H1 (cell line): ENCODE measurements at regions not wholly inside any gene's neighbourhood (a gene's known extent, or its start where the extent isn't known, plus 50 kb on each side); places are given as distances from the start of the nearest gene placed in this dataset.

ENCODE experiments used
- CTCF ChIA-PET: fragments of 300-600 bp; sonication (Branson Sonifier 250); formaldehyde crosslinking; loops from one replicate; lab custom pipeline; 2021; ENCODE audit not compliant: partially characterized antibody; lab: Charles Lee
- POLR2A ChIA-PET: fragments of 300-600 bp; sonication (Branson Sonifier 250); formaldehyde crosslinking; loops from one replicate; lab custom pipeline; 2021; ENCODE audit warnings: inconsistent platforms; ENCODE audit not compliant: partially characterized antibody; lab: Charles Lee
- DNase-seq, 2 experiments: peaks; one replicate each; pipeline versions ENCODE4 v3.0.0 to v3.0.0-alpha.2; 2010 to 2022; ENCODE audit warnings: low spot score in 2 of 2, low read depth in 1 of 2, mixed read lengths in 1 of 2
- FAIRE-seq: peaks from 2 replicates; lab custom pipeline; 2011; peaks lifted over from hg19 to GRCh38; lab: Jason Lieb, UNC
- H2AFZ ChIP-seq: 2 replicates; pipeline ENCODE4 v1.8.1; 2012; ENCODE audit warnings: low read length, inconsistent platforms
- H2AK5ac ChIP-seq: 2 replicates; pipeline ENCODE4 v1.6.1; 2013; ENCODE audit warnings: low read depth, low read length
- H2BK120ac ChIP-seq: replicated peaks from 2 replicates; pipeline ENCODE3; 2013; ENCODE audit warnings: low read depth, low read length, inconsistent platforms
- H2BK12ac ChIP-seq: 2 replicates; pipeline ENCODE4 v1.6.1; 2013; ENCODE audit warnings: low read depth, low read length
- H2BK15ac ChIP-seq: 2 replicates; pipeline ENCODE4 v1.6.1; 2013; ENCODE audit warnings: low read length
- H2BK20ac ChIP-seq: 2 replicates; pipeline ENCODE4 v1.6.1; 2013; ENCODE audit warnings: low read length
- H2BK5ac ChIP-seq: 2 replicates; pipeline ENCODE4 v1.6.1; 2013; ENCODE audit warnings: low read depth, low read length
- H3K14ac ChIP-seq: 2 replicates; pipeline ENCODE4 v1.6.1; 2013; ENCODE audit warnings: inconsistent platforms; ENCODE audit not compliant: insufficient read length
- H3K18ac ChIP-seq: 2 replicates; pipeline ENCODE4 v1.6.1; 2013; ENCODE audit warnings: low read length; ENCODE audit errors: extremely low read depth
- H3K23ac ChIP-seq: 2 replicates; pipeline ENCODE4 v1.6.1; 2013; ENCODE audit warnings: inconsistent platforms; ENCODE audit not compliant: insufficient read length
- H3K23me2 ChIP-seq: 2 replicates; pipeline ENCODE4 v1.6.1; 2013; ENCODE audit warnings: low read depth, low read length
- H3K27ac ChIP-seq: 2 replicates; pipeline ENCODE4 v1.6.1; 2011; ENCODE audit warnings: low read depth, low read length, inconsistent platforms
- H3K27me3 ChIP-seq, 4 experiments: replicated peaks in 1 of 4; 1 replicate in 1 of 4; 2 replicates in 3 of 4; pipeline versions ENCODE4 v1.6.1 to v1.8.1; 2011 to 2013; ENCODE audit warnings: low read length in 3 of 4, mild to moderate bottlenecking in 3 of 4, inconsistent platforms in 2 of 4, mixed read lengths in 2 of 4, moderate library complexity in 1 of 4; ENCODE audit not compliant: control insufficient read depth in 3 of 4, insufficient read depth in 3 of 4; ENCODE audit errors: extremely low read depth in 1 of 4
- H3K36me3 ChIP-seq, 4 experiments: 2 replicates each; pipeline versions ENCODE4 v1.6.1 to v1.8.1; 2011 to 2013; ENCODE audit warnings: mild to moderate bottlenecking in 4 of 4, low read length in 3 of 4, moderate library complexity in 2 of 4, control low read depth in 1 of 4, inconsistent platforms in 1 of 4; ENCODE audit not compliant: insufficient read depth in 4 of 4, control insufficient read depth in 2 of 4
- H3K4ac ChIP-seq: replicated peaks from 2 replicates; pipeline ENCODE3; 2013; ENCODE audit warnings: low read length, low read depth, mixed read lengths, inconsistent platforms; ENCODE audit not compliant: insufficient read length
- H3K4me1 ChIP-seq, 4 experiments: replicated peaks in 1 of 4; 1 replicate in 1 of 4; 2 replicates in 3 of 4; pipeline versions ENCODE4 v1.6.1 to v1.8.1; 2011 to 2013; ENCODE audit warnings: low read length in 3 of 4, inconsistent platforms in 2 of 4, mixed read lengths in 1 of 4; ENCODE audit not compliant: insufficient read depth in 4 of 4, control insufficient read depth in 3 of 4
- H3K4me2 ChIP-seq, 2 experiments: 2 replicates each; pipeline versions ENCODE4 v1.6.1 to v1.8.1; 2011 to 2013; ENCODE audit warnings: low read depth in 2 of 2, low read length in 2 of 2, control low read depth in 1 of 2, inconsistent platforms in 1 of 2, mild to moderate bottlenecking in 1 of 2; ENCODE audit not compliant: insufficient read depth in 1 of 2
- H3K4me3 ChIP-seq, 4 experiments: fragments of 200-600, 300-600 bp in 1 of 4; sonication (generic), shearing (Covaris generic), sonication (Bioruptor Twin) in 1 of 4; 2 replicates each; pipeline versions ENCODE4 v1.5.1 to v1.8.1; 2011 to 2016; ENCODE audit warnings: low read length in 4 of 4, low read depth in 3 of 4, control low read depth in 2 of 4, inconsistent platforms in 2 of 4, mild to moderate bottlenecking in 2 of 4, mixed read lengths in 1 of 4, moderate library complexity in 1 of 4; ENCODE audit not compliant: insufficient read depth in 2 of 4; ENCODE audit errors: extremely low read depth in 1 of 4
- H3K56ac ChIP-seq: replicated peaks from 2 replicates; pipeline ENCODE3; 2013; ENCODE audit warnings: low read depth, mild to moderate bottlenecking, mixed read lengths, low read length, inconsistent platforms; ENCODE audit not compliant: insufficient read length
- H3K79me1 ChIP-seq: 2 replicates; pipeline ENCODE4 v1.6.1; 2013; ENCODE audit warnings: low read depth, low read length, control low read depth
- H3K79me2 ChIP-seq, 2 experiments: 2 replicates each; pipeline versions ENCODE4 v1.6.1 to v1.8.1; 2012 to 2013; ENCODE audit warnings: low read length in 2 of 2, mild to moderate bottlenecking in 2 of 2, inconsistent platforms in 1 of 2; ENCODE audit not compliant: insufficient read depth in 2 of 2, control insufficient read depth in 1 of 2
- H3K9ac ChIP-seq, 4 experiments: replicated peaks in 1 of 4; 1 replicate in 1 of 4; 2 replicates in 3 of 4; pipeline versions ENCODE4 v1.6.1 to v1.8.1; 2011 to 2013; ENCODE audit warnings: low read depth in 3 of 4, low read length in 3 of 4, control low read depth in 2 of 4, mild to moderate bottlenecking in 2 of 4, moderate library complexity in 2 of 4, inconsistent platforms in 1 of 4; ENCODE audit errors: extremely low read depth in 1 of 4
- H3K9me3 ChIP-seq, 2 experiments: 2 replicates each; pipeline versions ENCODE4 v1.6.1 to v1.8.1; 2012 to 2013; ENCODE audit warnings: mild to moderate bottlenecking in 2 of 2, moderate library complexity in 2 of 2, control low read depth in 1 of 2, inconsistent platforms in 1 of 2, low read depth in 1 of 2, low read length in 1 of 2, mixed read lengths in 1 of 2; ENCODE audit not compliant: insufficient read depth in 2 of 2
- H4K20me1 ChIP-seq, 2 experiments: replicated peaks in 1 of 2; 2 replicates each; pipeline versions ENCODE3 to v1.8.1; 2011 to 2013; ENCODE audit warnings: inconsistent platforms in 2 of 2, low read length in 2 of 2, mild to moderate bottlenecking in 1 of 2; ENCODE audit not compliant: insufficient read depth in 2 of 2, control insufficient read depth in 1 of 2
- H4K5ac ChIP-seq: 2 replicates; pipeline ENCODE4 v1.6.1; 2013; ENCODE audit warnings: low read length, low read depth, mixed read lengths, inconsistent platforms; ENCODE audit not compliant: insufficient read length
- H4K8ac ChIP-seq: 2 replicates; pipeline ENCODE4 v1.8.0; 2013; ENCODE audit warnings: mild to moderate bottlenecking, moderate library complexity, low read length, inconsistent platforms; ENCODE audit not compliant: insufficient read depth; ENCODE audit errors: extremely low read depth
- H4K91ac ChIP-seq: replicated peaks from 2 replicates; pipeline ENCODE3; 2013; ENCODE audit warnings: low read length, mixed read lengths, inconsistent platforms; ENCODE audit not compliant: insufficient read length
- ASH2L ChIP-seq: fragments of 200-600, 300-600 bp; sonication (generic); IDR thresholded peaks from one replicate; pipeline ENCODE4 v1.7.1; 2017; ENCODE audit warnings: low read length
- BRCA1 ChIP-seq: IDR thresholded peaks from 2 replicates; pipeline ENCODE4 v1.6.1; 2012; ENCODE audit warnings: low read depth, low read length, improper control_type of control experiment
- CHD2 ChIP-seq: IDR thresholded peaks from 2 replicates; pipeline ENCODE4 v1.6.1; 2012; ENCODE audit warnings: low read length, improper control_type of control experiment
- CTBP2 ChIP-seq: IDR thresholded peaks from 2 replicates; pipeline ENCODE4 v1.7.0; 2011; ENCODE audit warnings: borderline replicate concordance, mild to moderate bottlenecking, moderate library complexity, mixed read lengths, low read length; ENCODE audit not compliant: insufficient read depth, insufficient read length
- EZH2 ChIP-seq: fragments of 200-600 bp; sonication (generic); IDR thresholded peaks from 2 replicates; pipeline ENCODE4 v1.7.1; 2012; ENCODE audit warnings: low read depth, mild to moderate bottlenecking, moderate library complexity, low read length, inconsistent platforms; ENCODE audit not compliant: severe bottlenecking
- JUND ChIP-seq: IDR thresholded peaks from 2 replicates; pipeline ENCODE4 v1.6.1; 2011; ENCODE audit warnings: mild to moderate bottlenecking, improper control_type of control experiment, low read length
- MAX ChIP-seq: IDR thresholded peaks from 2 replicates; pipeline ENCODE4 v1.6.1; 2012; ENCODE audit warnings: inconsistent platforms
- POLR2AphosphoS5 ChIP-seq: IDR thresholded peaks from 2 replicates; pipeline ENCODE4 v1.6.1; 2011; ENCODE audit warnings: low read depth, low read length
- RAD21 ChIP-seq, 2 experiments: IDR thresholded peaks in 1 of 2; conservative IDR thresholded peaks in 1 of 2; 2 replicates each; pipeline ENCODE4 v1.6.1; 2011; ENCODE audit warnings: low read depth in 2 of 2, low read length in 2 of 2, improper control_type of control experiment in 1 of 2, inconsistent platforms in 1 of 2, mild to moderate bottlenecking in 1 of 2, moderate library complexity in 1 of 2
- RXRA ChIP-seq: IDR thresholded peaks from 2 replicates; pipeline ENCODE4 v1.6.1; 2011; ENCODE audit warnings: low read depth, mild to moderate bottlenecking, low read length, moderate library complexity; ENCODE audit not compliant: insufficient read depth
- SAP30 ChIP-seq: fragments of 300-600 bp; sonication (generic); IDR thresholded peaks from 2 replicates; pipeline ENCODE4 v1.7.1; 2012; ENCODE audit warnings: low read length, moderate library complexity, mild to moderate bottlenecking, inconsistent platforms; ENCODE audit not compliant: insufficient read depth, insufficient replicate concordance
- SIN3A ChIP-seq, 2 experiments: IDR thresholded peaks in 1 of 2; conservative IDR thresholded peaks in 1 of 2; 2 replicates each; pipeline ENCODE4 v1.6.1; 2011 to 2012; ENCODE audit warnings: low read length in 2 of 2, improper control_type of control experiment in 1 of 2, low read depth in 1 of 2, mild to moderate bottlenecking in 1 of 2
- SP1 ChIP-seq: IDR thresholded peaks from 2 replicates; pipeline ENCODE4 v1.6.1; 2011; ENCODE audit warnings: low read depth, low read length
- TAF7 ChIP-seq: optimal IDR thresholded peaks from 2 replicates; pipeline ENCODE3; 2011; ENCODE audit warnings: low read depth, mild to moderate bottlenecking, inconsistent platforms, low read length, moderate library complexity, borderline replicate concordance
- WGBS, 2 experiments: shearing (Covaris generic) in 1 of 2; methylation state at CpG; one replicate each; pipeline versions ENCODE4 v1.1.6 to v1.1.7; 2013 to 2015; ENCODE audit warnings: low lambda C conversion rate in 2 of 2, mixed read lengths in 2 of 2, inconsistent platforms in 1 of 2, low coverage in 1 of 2, missing lambda C conversion rate in 1 of 2; ENCODE audit not compliant: insufficient replicate concordance in 2 of 2, insufficient coverage in 1 of 2, insufficient read length in 1 of 2; ENCODE audit errors: extremely low coverage in 1 of 2, missing lambda C conversion rate in 1 of 2; 5-methylcytosine and 5-hydroxymethylcytosine counted together

GRCh38 chr1:98203466-98203865, 282.6 kb upstream of the DPYD start:
- no peak overlapping the region for H4K5ac ChIP-seq
- no peak overlapping the region for H3K23ac ChIP-seq
- ChIA-PET CTCF (no interaction called here), POLR2A (no interaction called here)
- no peak overlapping the region for H3K4ac ChIP-seq
- no peak overlapping the region for H2BK5ac ChIP-seq
- H3K27me3 ChIP-seq = peaks cover 0 to 22% (median 13%) of the 10 kb centered on the region in 4 experiments; a peak in 5 of 7 replicates
- H3K4me1 ChIP-seq = peaks cover 0 to 3% (median 3%) of the 10 kb centered on the region in 4 experiments; a peak in 2 of 7 replicates
- 26% methylated on average over 2 of the region's 2 CpGs; no CpG with 5 or more reads in 1 of the 2 experiments for WGBS, 2 experiments
- no peaks in the 10 kb centered on the region for H3K79me2 ChIP-seq
- no peak overlapping the region for H2BK12ac ChIP-seq
- H4K91ac ChIP-seq = no peak overlapping the region
- no peaks in the 10 kb centered on the region for H3K9me3 ChIP-seq
- H3K27ac ChIP-seq = no peak overlapping the region
- H3K14ac ChIP-seq = no peak overlapping the region
- H3K79me1 ChIP-seq = no peaks in the 10 kb centered on the region
- no peaks in the 10 kb centered on the region for H4K20me1 ChIP-seq
- no peak overlapping the region for H3K4me2 ChIP-seq
- no peaks in the 10 kb centered on the region for H3K36me3 ChIP-seq
- H2BK120ac ChIP-seq = no peak overlapping the region
- no peak overlapping the region for H2AFZ ChIP-seq
- H3K23me2 ChIP-seq = no peaks in the 10 kb centered on the region
- H3K18ac ChIP-seq = no peak overlapping the region
- FAIRE-seq (no peak), DNase-seq (no peak)
- H2AK5ac ChIP-seq = no peak overlapping the region
- H2BK20ac ChIP-seq = no peak overlapping the region
- no peak overlapping the region for H3K4me3 ChIP-seq
- H4K8ac ChIP-seq = no peak overlapping the region
- no peak overlapping the region for H3K9ac ChIP-seq
- H3K56ac ChIP-seq = no peak overlapping the region
- H2BK15ac ChIP-seq = no peak overlapping the region
- TF ChIP-seq ASH2L = no peak
- TF ChIP-seq CHD2 = no peak
- no peak for TF ChIP-seq SIN3A (conservative IDR thresholded peaks at IDR 0.05 in 1 of 2, IDR thresholded peaks at IDR 0.05 in 1 of 2; ENCODE audit: low read depth in 1 of 2, low read length in 2 of 2)
- TF ChIP-seq JUND = no peak
- no peak for TF ChIP-seq POLR2AphosphoS5
- no peak for TF ChIP-seq CTBP2
- no peak for TF ChIP-seq SP1
- no peak for TF ChIP-seq EZH2
- no peak for TF ChIP-seq BRCA1
- no peak for TF ChIP-seq RAD21 (IDR thresholded peaks at IDR 0.05 in 1 of 2, conservative IDR thresholded peaks at IDR 0.05 in 1 of 2; ENCODE audit: low read depth in 2 of 2, low read length in 2 of 2)
- TF ChIP-seq SAP30 = no peak
- no peak for TF ChIP-seq MAX
- TF ChIP-seq RXRA = no peak
- no peak for TF ChIP-seq TAF7
